Endothelial cell of umbilical vein (primary cell): ENCODE measurements at regions not wholly inside any gene's neighbourhood (a gene's known extent, or its start where the extent isn't known, plus 50 kb on each side); places are given as distances from the start of the nearest gene placed in this dataset.

Experiments used
- BruUV-seq: library from RNA; stranded (reverse); fragments of 400-500 nt; replicated peaks from 2 replicates; lab custom pipeline; 2021; lab: Mats Ljungman, UMichigan
- CTCF ChIA-PET: fragments of 300-600, 350-600 bp; sonication (Branson Sonifier 250); formaldehyde crosslinking; loops from one replicate; lab custom pipeline; 2021; ENCODE audit warnings: antibody characterized with exemption, inconsistent platforms; lab: Charles Lee
- POLR2A ChIA-PET: fragments of 300-600, 350-600 bp; sonication (Branson Sonifier 250); formaldehyde crosslinking; loops from one replicate; lab custom pipeline; 2021; ENCODE audit warnings: antibody characterized with exemption, inconsistent platforms; lab: Charles Lee
- DNase-seq: peaks from one replicate; pipeline ENCODE4 v3.0.0-alpha.2; 2011; ENCODE audit warnings: low read depth, low spot score
- FAIRE-seq: peaks from 2 replicates; lab custom pipeline; 2011; peaks lifted over from hg19 to GRCh38; lab: Jason Lieb, UNC
- H2AFZ ChIP-seq: 2 replicates; pipeline ENCODE4 v1.6.0; 2012; ENCODE audit warnings: low read depth, low read length, control low read depth, inconsistent platforms
- H3K27ac ChIP-seq: 2 replicates; pipeline ENCODE4 v1.5.1; 2011; ENCODE audit warnings: low read depth, mild to moderate bottlenecking, control low read depth, low read length, moderate library complexity; ENCODE audit not compliant: insufficient read depth
- H3K27me3 ChIP-seq, 2 experiments: 2 replicates each; pipeline versions ENCODE4 v1.6.0 to v1.6.1; 2011; ENCODE audit warnings: low read length in 2 of 2, mixed read lengths in 1 of 2; ENCODE audit not compliant: control insufficient read depth in 2 of 2, insufficient read depth in 2 of 2
- H3K36me3 ChIP-seq, 2 experiments: 2 replicates in 1 of 2; 3 replicates in 1 of 2; pipeline ENCODE4 v1.5.1; 2011; ENCODE audit warnings: low read length in 2 of 2, mild to moderate bottlenecking in 1 of 2, moderate library complexity in 1 of 2; ENCODE audit not compliant: control insufficient read depth in 2 of 2, insufficient read depth in 2 of 2; ENCODE audit errors: extremely low read depth in 1 of 2
- H3K4me1 ChIP-seq: 3 replicates; pipeline ENCODE4 v1.5.1; 2011; ENCODE audit warnings: mild to moderate bottlenecking, low read length; ENCODE audit not compliant: control insufficient read depth, insufficient read depth; ENCODE audit errors: extremely low read depth
- H3K4me2 ChIP-seq: 2 replicates; pipeline ENCODE4 v1.6.1; 2011; ENCODE audit warnings: low read length, control low read depth, mixed read lengths; ENCODE audit not compliant: insufficient read depth
- H3K4me3 ChIP-seq, 3 experiments: fragments of 200-600 bp in 1 of 3; sonication (generic), shearing (Covaris generic) in 1 of 3; replicated peaks in 1 of 3; 2 replicates each; pipeline ENCODE4 v1.5.1; 2011 to 2016; ENCODE audit warnings: control low read depth in 3 of 3, low read length in 3 of 3, mild to moderate bottlenecking in 2 of 3, inconsistent platforms in 1 of 3, low read depth in 1 of 3, moderate library complexity in 1 of 3; ENCODE audit not compliant: insufficient read depth in 1 of 3
- H3K79me2 ChIP-seq: 2 replicates; pipeline ENCODE4 v1.6.0; 2012; ENCODE audit warnings: low read length, inconsistent platforms; ENCODE audit not compliant: control insufficient read depth, insufficient read depth
- H3K9ac ChIP-seq: replicated peaks from 2 replicates; pipeline ENCODE3; 2011; ENCODE audit warnings: low read length, control low read depth; ENCODE audit not compliant: insufficient read depth; ENCODE audit errors: extremely low read depth
- H3K9me1 ChIP-seq: replicated peaks from 3 replicates; pipeline ENCODE4 v1.6.0; 2011; ENCODE audit warnings: mild to moderate bottlenecking, low read length; ENCODE audit not compliant: control insufficient read depth, insufficient read depth; ENCODE audit errors: extremely low read depth
- H3K9me3 ChIP-seq: replicated peaks from 2 replicates; pipeline ENCODE4 v1.5.1; 2012; ENCODE audit warnings: low read length, inconsistent platforms; ENCODE audit not compliant: control insufficient read depth, insufficient read depth
- H4K20me1 ChIP-seq: replicated peaks from 2 replicates; pipeline ENCODE3; 2011; ENCODE audit warnings: mild to moderate bottlenecking, low read length; ENCODE audit not compliant: control insufficient read depth, insufficient read depth; ENCODE audit errors: extremely low read depth
- EZH2 ChIP-seq: IDR thresholded peaks from 2 replicates; pipeline ENCODE4 v1.6.1; 2012; ENCODE audit warnings: borderline replicate concordance, low read depth, mild to moderate bottlenecking, moderate library complexity, low read length, inconsistent platforms; ENCODE audit not compliant: severe bottlenecking
- FOS ChIP-seq: IDR thresholded peaks from 2 replicates; pipeline ENCODE4 v1.6.1; 2011; ENCODE audit warnings: mild to moderate bottlenecking, low read length, moderate library complexity, borderline replicate concordance; ENCODE audit not compliant: insufficient read depth
- GATA2 ChIP-seq: IDR thresholded peaks from 2 replicates; pipeline ENCODE4 v1.7.0; 2011; ENCODE audit warnings: low read depth, mild to moderate bottlenecking, moderate library complexity, mixed read lengths, low read length; ENCODE audit not compliant: insufficient read length, insufficient read depth
- JUN ChIP-seq: IDR thresholded peaks from 2 replicates; pipeline ENCODE4 v1.6.1; 2011; ENCODE audit warnings: borderline replicate concordance, low read depth; ENCODE audit not compliant: insufficient read length, insufficient read depth
- MYC ChIP-seq: IDR thresholded peaks from one replicate; pipeline ENCODE4 v1.6.1; 2011; ENCODE audit warnings: mild to moderate bottlenecking, low read depth, low read length
- POLR2A ChIP-seq: IDR thresholded peaks from 2 replicates; pipeline ENCODE4 v1.6.1; 2012; ENCODE audit warnings: low read depth, mild to moderate bottlenecking, control low read depth, low read length
- POLR2AphosphoS5 ChIP-seq: IDR thresholded peaks from 2 replicates; pipeline ENCODE4 v1.6.1; 2012; ENCODE audit warnings: low read depth, mild to moderate bottlenecking, control low read depth, low read length, moderate library complexity; ENCODE audit not compliant: insufficient read depth
- dilution Hi-C: fragments of 300-500 bp; cut with MboI; formaldehyde crosslinking; loops from one replicate; pipeline ENCODE4 v1.15.0; 2019; ENCODE audit warnings: low sequenced_read_pairs; ENCODE audit not compliant: extremely low pct_ligation_motif_present
- intact Hi-C: fragments of 100-400 bp; cut with micrococcal nuclease; formaldehyde crosslinking; loops from one replicate; pipeline ENCODE4 v1.10.0; 2022
- TF ChIP-seq, protein P1 (sequence below), 2 donors: IDR thresholded peaks; 1 replicate in 1 of 2; 2 replicates in 1 of 2; pipeline ENCODE4 v1.5.1; 2011; ENCODE audit warnings: low read length in 2 of 2, mild to moderate bottlenecking in 2 of 2, moderate library complexity in 2 of 2, control low read depth in 1 of 2, inconsistent platforms in 1 of 2, low read depth in 1 of 2; ENCODE audit not compliant: insufficient read depth in 1 of 2; ENCODE audit errors: extremely low read depth in 1 of 2
- TF ChIP-seq, protein P2 (sequence below): IDR thresholded peaks from 2 replicates; pipeline ENCODE4 v1.6.1; 2011; ENCODE audit not compliant: insufficient read depth, insufficient read length

DNA sequence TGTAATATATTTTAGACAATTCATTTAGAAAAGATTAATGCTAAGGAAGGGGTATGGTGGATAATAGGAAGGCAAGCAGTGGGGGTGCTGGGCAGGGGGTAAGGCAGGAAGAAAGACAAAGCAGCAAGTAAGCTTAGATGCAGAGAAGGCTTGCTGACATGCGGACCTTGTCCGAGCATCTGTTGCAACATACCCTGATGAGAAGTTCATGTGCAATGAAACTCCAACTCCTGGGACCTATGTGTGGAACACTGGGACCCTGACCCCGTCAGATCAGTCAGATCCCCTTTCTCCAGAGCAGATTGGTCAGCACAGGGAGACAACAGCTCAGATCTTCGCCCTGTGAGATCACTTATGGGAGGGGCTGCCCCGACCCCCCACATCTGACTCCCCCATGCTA lies 71.3 kb upstream of the ZNF599 start:
- H3K27me3 ChIP-seq: no peaks in the 10 kb centered on the region
- no peak for DNase-seq
- H3K79me2 ChIP-seq: no peaks in the 10 kb centered on the region
- H3K4me3 ChIP-seq: no peak overlapping the region
- dilution Hi-C loops (no loop called here), intact Hi-C loops (no loop called here)
- H3K27ac ChIP-seq: no peak overlapping the region
- H3K36me3 ChIP-seq: no peaks in the 10 kb centered on the region
- no peak overlapping the region for H3K9ac ChIP-seq
- ChIA-PET POLR2A (no interaction called here), CTCF (no interaction called here)
- TF ChIP-seq MYC (no peak), POLR2A (no peak), JUN (no peak), GATA2 (no peak), POLR2AphosphoS5 (no peak), FOS (no peak), EZH2 (no peak)
- TF ChIP-seq, protein P1, sequence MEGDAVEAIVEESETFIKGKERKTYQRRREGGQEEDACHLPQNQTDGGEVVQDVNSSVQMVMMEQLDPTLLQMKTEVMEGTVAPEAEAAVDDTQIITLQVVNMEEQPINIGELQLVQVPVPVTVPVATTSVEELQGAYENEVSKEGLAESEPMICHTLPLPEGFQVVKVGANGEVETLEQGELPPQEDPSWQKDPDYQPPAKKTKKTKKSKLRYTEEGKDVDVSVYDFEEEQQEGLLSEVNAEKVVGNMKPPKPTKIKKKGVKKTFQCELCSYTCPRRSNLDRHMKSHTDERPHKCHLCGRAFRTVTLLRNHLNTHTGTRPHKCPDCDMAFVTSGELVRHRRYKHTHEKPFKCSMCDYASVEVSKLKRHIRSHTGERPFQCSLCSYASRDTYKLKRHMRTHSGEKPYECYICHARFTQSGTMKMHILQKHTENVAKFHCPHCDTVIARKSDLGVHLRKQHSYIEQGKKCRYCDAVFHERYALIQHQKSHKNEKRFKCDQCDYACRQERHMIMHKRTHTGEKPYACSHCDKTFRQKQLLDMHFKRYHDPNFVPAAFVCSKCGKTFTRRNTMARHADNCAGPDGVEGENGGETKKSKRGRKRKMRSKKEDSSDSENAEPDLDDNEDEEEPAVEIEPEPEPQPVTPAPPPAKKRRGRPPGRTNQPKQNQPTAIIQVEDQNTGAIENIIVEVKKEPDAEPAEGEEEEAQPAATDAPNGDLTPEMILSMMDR (IDR thresholded peaks at IDR 0.05; ENCODE audit: extremely low read depth in 1 of 2, insufficient read depth in 1 of 2, low read depth in 1 of 2, low read length in 2 of 2): no peak
- TF ChIP-seq, protein P2, sequence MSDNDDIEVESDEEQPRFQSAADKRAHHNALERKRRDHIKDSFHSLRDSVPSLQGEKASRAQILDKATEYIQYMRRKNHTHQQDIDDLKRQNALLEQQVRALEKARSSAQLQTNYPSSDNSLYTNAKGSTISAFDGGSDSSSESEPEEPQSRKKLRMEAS: no peak
- no peak for FAIRE-seq
- no peak overlapping the region for H3K4me2 ChIP-seq
- H3K9me1 ChIP-seq: no peaks in the 10 kb centered on the region
- H3K4me1 ChIP-seq: no peaks in the 10 kb centered on the region
- no TSS peak for BruUV-seq
- no peaks in the 10 kb centered on the region for H3K9me3 ChIP-seq
- H4K20me1 ChIP-seq: no peaks in the 10 kb centered on the region
- no peak overlapping the region for H2AFZ ChIP-seq
